Right lobe of liver (tissue), 6 donors: ENCODE measurements at regions not wholly inside any gene's neighbourhood (a gene's known extent, or its start where the extent isn't known, plus 50 kb on each side); places are given as distances from the start of the nearest gene placed in this dataset.

ENCODE experiments used
- ATAC-seq, 4 donors: fragments of 200-7000 bp; cut with Tn5 transposase; one replicate each; pipeline ENCODE4 v1.9.1; 2020; ENCODE audit warnings: mild to moderate bottlenecking in 4 of 4, moderate library complexity in 4 of 4
- DNase-seq, 3 donors: peaks; one replicate each; pipeline ENCODE4 v3.0.0-alpha.2; 2020
- H3K27ac ChIP-seq, 3 donors: fragments of 200-600 bp; one replicate each; pipeline ENCODE4 v1.8.0; 2022
- H3K27me3 ChIP-seq, 2 donors: fragments of 200-600 bp; one replicate each; pipeline ENCODE4 v1.8.0; 2022
- H3K36me3 ChIP-seq, 4 donors: fragments of 200-600 bp; sonication (generic) in 1 of 4; one replicate each; pipeline versions ENCODE4 v1.5.1 to v1.8.0; 2017 to 2022; ENCODE audit warnings: control low read depth in 1 of 4
- H3K4me1 ChIP-seq, 4 donors: fragments of 200-600 bp; sonication (generic) in 1 of 4; one replicate each; pipeline versions ENCODE4 v1.5.1 to v1.8.0; 2017 to 2022; ENCODE audit warnings: control low read depth in 1 of 4
- H3K4me3 ChIP-seq, 3 donors: fragments of 200-600 bp; one replicate each; pipeline ENCODE4 v1.8.0; 2022
- H3K9me3 ChIP-seq, 4 donors: fragments of 200-600 bp; sonication (generic) in 1 of 4; one replicate each; pipeline versions ENCODE4 v1.5.1 to v1.8.0; 2017 to 2022; ENCODE audit warnings: control low read depth in 1 of 4
- POLR2A ChIP-seq: fragments of 450-650 bp; IDR thresholded peaks from one replicate; pipeline ENCODE4 v1.6.1; 2017; ENCODE audit warnings: antibody characterized with exemption, mild to moderate bottlenecking
- WGBS: methylation state at CpG from one replicate; pipeline ENCODE4 v1.1.6; 2018; ENCODE audit warnings: low coverage, low lambda C conversion rate; ENCODE audit not compliant: insufficient coverage; ENCODE audit errors: missing lambda C conversion rate; 5-methylcytosine and 5-hydroxymethylcytosine counted together
- intact Hi-C, 2 donors: fragments of 100-400 bp; cut with DNase I; formaldehyde crosslinking; loops; one replicate each; pipeline versions ENCODE4 v1.11.2 to v1.14.1; 2022
- TF ChIP-seq, protein P1 (sequence below), 4 donors: fragments of 200-600 bp in 3 of 4; fragments of 450-650 bp in 1 of 4; IDR thresholded peaks; one replicate each; pipeline versions ENCODE4 v1.5.1 to v1.8.0; 2016 to 2022; ENCODE audit warnings: antibody characterized with exemption in 4 of 4, mild to moderate bottlenecking in 2 of 4
- donor health status: DM: no; HTN: yes; CAD: no.
- donor health status: DM: no; HTN: no; CAD: no.
- donor health status: DM: no; HTN: no; CAD: no.
- donor health status: DM: no; HTN: yes; CAD: no.
- donor health status: DM: no; HTN: yes; CAD: no.

DNA sequence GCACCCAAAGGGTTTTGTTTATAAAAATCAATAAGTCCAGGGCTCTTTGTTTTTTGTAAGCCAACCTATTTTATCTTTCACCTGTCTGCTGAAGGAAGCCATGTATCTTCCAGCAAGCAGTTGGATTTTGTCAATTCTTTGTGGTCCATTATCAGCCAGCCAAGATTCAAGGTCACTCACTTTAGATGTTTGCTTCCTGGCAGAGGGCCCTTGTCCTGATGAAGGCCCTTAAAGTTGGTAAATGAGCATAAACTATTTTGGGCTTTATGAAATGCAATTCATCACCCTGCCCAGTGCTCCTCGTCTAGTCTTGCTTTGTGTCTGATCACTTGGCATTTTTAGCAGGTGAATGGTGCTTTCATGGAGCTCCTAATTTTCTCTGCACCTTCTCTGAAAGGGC lies 1004.2 kb downstream of the GRID1 start:
- no peaks in the 10 kb centered on the region for H3K36me3 ChIP-seq
- 67% methylated on average over 1 of the region's 1 CpG for WGBS
- H3K27me3 ChIP-seq: no peaks in the 10 kb centered on the region
- H3K9me3 ChIP-seq: no peaks in the 10 kb centered on the region
- H3K4me1 ChIP-seq: no peaks in the 10 kb centered on the region
- TF ChIP-seq POLR2A: no peak
- TF ChIP-seq, protein P1, sequence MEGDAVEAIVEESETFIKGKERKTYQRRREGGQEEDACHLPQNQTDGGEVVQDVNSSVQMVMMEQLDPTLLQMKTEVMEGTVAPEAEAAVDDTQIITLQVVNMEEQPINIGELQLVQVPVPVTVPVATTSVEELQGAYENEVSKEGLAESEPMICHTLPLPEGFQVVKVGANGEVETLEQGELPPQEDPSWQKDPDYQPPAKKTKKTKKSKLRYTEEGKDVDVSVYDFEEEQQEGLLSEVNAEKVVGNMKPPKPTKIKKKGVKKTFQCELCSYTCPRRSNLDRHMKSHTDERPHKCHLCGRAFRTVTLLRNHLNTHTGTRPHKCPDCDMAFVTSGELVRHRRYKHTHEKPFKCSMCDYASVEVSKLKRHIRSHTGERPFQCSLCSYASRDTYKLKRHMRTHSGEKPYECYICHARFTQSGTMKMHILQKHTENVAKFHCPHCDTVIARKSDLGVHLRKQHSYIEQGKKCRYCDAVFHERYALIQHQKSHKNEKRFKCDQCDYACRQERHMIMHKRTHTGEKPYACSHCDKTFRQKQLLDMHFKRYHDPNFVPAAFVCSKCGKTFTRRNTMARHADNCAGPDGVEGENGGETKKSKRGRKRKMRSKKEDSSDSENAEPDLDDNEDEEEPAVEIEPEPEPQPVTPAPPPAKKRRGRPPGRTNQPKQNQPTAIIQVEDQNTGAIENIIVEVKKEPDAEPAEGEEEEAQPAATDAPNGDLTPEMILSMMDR (IDR thresholded peaks at IDR 0.05): no peak
- intact Hi-C loops: no loop called here
- DNase-seq: no peak
- no peak overlapping the region for H3K4me3 ChIP-seq
- no peak for ATAC-seq
- H3K27ac ChIP-seq: no peak overlapping the region

DNA sequence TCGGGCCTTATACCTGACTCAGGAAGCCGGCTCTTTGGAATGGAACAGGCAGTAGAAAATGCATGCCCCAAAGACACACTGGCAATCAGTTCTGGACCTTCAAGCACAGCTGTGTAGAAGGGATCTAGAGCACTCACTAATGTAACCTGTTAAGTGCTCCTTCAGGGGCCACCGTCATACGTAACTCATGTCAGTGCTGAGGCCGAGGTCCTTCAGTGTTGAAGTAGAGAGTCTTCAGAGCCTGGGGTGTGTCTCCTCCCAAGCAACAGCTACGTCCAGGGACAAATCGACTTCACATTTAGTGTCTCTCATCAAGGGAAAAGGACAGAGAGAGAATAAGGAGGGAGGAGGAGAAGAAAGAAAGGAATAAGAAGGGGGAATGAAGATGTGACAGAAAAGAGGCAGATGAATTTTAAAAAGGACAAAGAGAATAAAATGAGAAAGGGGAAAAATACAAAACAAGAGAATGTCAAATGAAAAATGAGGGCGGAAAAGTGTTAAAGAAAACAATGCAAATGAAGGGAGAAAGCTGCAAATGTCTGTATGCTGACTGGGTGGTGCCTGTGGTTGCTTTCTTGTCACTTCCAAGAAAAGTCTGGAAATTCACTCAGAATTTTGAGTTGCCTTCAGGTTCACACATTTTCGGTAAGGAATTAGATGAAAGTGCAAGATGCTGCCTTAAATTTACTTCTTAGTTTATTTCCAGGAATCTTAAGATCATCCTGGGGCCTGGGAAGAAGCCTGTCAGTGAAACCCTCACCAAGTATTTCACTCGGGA lies 989.4 kb downstream of the GRID1 start:
- intact Hi-C loops: no loop called here
- Histone ChIP-seq H3K4me3 (no peak overlapping the region), H3K27ac (no peak overlapping the region), H3K27me3 (no peaks in the 10 kb centered on the region), H3K9me3 (no peaks in the 10 kb centered on the region), H3K4me1 (no peaks in the 10 kb centered on the region), H3K36me3 (no peaks in the 10 kb centered on the region)
- ATAC-seq: no peak
- DNase-seq: no peak
- 69% methylated on average over 10 of the region's 10 CpGs for WGBS
- TF ChIP-seq POLR2A: no peak
- TF ChIP-seq, protein P1 (IDR thresholded peaks at IDR 0.05): no peak

DNA sequence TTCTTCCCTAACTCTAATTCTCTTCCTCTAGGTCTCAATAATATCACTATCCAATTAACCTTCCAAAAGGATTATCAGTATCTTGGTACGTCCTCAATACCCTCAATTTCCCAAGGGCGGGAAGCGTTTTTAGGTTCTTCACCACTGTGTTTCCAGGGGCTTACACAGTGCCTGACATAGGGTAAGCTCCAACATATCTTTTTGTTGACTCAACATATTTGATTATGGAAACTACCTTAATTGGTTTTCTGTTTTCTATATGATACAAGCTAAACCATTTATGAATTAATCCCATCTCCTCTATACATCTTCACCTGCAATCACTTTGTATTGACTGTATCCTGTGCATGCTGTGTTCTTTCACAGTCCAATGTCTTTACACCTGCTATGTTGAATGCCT lies 987.3 kb downstream of the GRID1 start:
- DNase-seq (no peak), ATAC-seq (no peak)
- intact Hi-C loops: no loop called here
- 78% methylated on average over 3 of the region's 3 CpGs for WGBS
- H3K27ac ChIP-seq: no peak overlapping the region
- TF ChIP-seq, protein P1 (IDR thresholded peaks at IDR 0.05): no peak
- no peak for TF ChIP-seq POLR2A
- H3K9me3 ChIP-seq: peaks cover 0 to 2% (median 0%) of the 10 kb centered on the region in 4 donors
- no peaks in the 10 kb centered on the region for H3K4me1 ChIP-seq
- H3K27me3 ChIP-seq: no peaks in the 10 kb centered on the region
- H3K4me3 ChIP-seq: no peak overlapping the region
- no peaks in the 10 kb centered on the region for H3K36me3 ChIP-seq

DNA sequence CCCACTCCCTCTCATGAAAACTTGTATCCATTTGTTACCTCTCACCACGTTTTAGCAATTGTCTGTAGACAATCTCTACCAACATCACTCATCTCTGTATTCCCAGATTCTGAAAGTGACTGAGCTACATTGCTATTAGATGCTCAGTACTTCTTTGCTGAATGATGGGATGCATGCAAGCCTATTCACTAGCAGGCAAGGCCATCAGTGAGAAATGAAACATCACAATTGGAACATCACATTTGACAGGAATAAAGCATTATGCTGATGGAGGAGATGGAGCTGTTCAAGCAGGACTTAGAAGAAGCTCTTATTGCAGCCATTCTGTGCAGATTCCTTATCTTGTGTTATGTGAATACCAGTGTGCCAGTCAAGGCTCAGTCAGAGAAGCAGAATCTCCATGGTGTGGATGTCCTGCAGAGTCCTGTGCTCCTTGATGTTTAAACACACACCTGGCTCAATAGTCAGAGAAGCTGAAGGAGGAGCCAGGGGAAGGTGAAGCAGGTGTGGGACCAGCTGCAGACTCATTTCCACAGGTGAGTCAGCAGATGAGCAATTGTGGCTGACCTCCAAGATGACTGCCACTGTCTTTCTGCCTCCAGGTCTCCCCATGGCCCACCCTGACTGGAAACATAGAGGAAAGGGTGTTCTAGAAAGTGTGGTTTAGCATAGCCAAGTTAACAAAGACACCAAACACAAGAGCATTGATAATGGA lies 965.5 kb downstream of the GRID1 start:
- Histone ChIP-seq H3K27me3 (no peaks in the 10 kb centered on the region), H3K4me3 (no peak overlapping the region), H3K4me1 (no peaks in the 10 kb centered on the region), H3K36me3 (no peaks in the 10 kb centered on the region), H3K9me3 (no peaks in the 10 kb centered on the region), H3K27ac (no peak overlapping the region)
- ATAC-seq (no peak), DNase-seq (no peak)
- no peak for TF ChIP-seq POLR2A
- TF ChIP-seq, protein P1 (IDR thresholded peaks at IDR 0.05): no peak
- intact Hi-C loops: no loop called here
- WGBS: 10% methylated on average over 1 of the region's 1 CpG
